SIG-M5 treated with dmso at 0.1 percent for 504 hours (cell line): ENCODE measurements at regions not wholly inside any gene's neighbourhood (a gene's known extent, or its start where the extent isn't known, plus 50 kb on each side); places are given as distances from the start of the nearest gene placed in this dataset.
"Not testable (repeated sequence)": the region's sequence is repeated elsewhere in the genome, so short reads cannot be mapped to it uniquely, and the experiment has no call there.

Experiments
- DNase-seq: peaks from one replicate; lab custom pipeline; 2025; ENCODE audit not compliant: unreplicated experiment; lab: John Stamatoyannopoulos, UW

DNA sequence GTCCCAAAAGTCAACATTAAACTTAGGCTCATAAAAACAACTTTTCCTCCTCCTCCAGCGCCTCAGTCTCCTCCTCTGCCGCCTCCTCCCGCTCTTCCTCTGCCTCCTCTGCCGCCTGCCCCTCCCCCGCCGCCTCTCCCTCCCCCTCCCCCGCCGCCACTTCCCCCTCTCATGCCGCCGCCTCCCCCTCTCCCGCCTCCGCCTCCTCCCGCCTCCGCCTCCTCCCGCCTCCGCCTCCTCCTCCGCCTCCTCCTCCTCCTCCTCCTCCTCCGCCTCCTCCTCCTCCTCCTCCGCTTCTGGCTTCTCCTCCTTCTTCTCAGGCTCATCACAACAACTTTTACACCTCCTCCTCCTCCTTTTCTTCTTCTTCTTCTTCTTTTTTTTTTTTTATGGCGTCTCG lies 599.9 kb downstream of the TMEM182 start:
- no peak for DNase-seq

DNA sequence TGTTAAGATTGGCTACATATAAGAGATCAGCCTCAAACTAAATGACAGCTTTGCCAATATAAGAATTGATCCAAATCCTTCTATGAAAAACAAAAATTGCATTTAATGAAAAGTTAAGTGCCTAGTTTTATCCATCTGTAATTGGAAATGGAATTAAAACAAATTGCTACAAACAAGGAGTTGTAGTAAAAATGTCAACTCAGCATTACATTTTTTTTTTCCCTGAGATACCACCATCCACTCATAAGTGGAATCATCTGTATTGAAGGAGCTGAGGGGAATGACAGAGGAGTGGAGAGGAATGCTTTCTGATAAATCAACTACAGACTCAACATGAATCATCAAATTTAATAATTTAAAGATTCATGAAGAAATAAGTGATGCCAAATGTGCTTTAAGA lies 601.8 kb downstream of the TMEM182 start:
- no peak for DNase-seq

DNA sequence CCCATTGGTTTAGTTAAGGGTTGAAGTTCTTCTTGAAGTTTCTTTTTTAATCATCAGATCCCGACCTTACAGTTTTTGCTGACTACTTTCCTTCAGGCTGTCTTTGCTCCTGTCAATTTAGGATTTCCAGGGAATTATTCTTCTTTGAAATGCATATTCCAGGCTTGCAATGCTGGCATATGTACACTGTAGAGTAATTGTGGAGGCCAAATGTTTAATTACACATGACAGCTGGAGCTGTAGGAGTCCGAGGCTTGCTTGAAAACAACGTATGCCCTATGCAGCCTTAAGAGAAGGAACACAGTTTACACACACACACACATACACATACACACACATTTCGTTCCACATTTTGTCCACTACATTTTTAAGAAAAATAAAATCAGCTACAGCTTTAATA lies 602.3 kb downstream of the TMEM182 start:
- DNase-seq: no peak

DNA sequence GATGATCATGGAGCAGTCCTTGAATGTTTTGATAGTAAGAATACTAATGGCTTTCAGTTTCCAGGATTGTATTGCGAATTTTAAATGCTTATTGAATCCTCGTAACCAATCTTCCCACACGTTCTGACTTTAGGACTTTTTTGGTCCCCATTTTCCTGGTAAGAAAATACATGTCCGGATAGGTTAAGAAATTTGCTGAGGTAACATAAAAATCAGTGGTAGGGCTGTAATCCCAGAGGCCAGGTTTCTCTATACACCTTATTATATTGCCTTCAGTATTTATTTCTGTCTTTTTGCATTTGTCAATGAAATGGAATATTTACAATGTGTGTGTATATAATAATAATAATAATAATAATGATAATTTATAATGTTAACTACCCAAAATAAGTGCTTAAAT lies 603.2 kb downstream of the TMEM182 start:
- no peak for DNase-seq

DNA sequence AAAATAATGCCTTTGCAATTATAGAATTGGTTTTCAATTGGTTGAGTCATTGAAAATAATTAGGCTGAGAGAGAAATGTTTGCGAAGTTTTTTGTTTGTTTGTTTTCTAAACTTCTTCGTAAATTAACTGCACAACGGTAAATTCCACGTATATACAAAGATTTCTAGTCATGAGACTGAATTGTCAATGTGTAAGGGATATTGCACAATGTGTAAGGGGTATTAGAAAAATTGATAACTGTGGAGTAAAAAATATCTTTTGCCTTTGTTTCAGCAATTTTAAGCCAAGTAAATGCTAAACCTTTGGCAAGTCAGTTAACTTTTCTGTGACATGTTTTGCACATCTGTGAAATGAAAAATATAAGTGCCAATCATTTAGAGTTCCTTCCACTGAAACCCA lies 606.0 kb downstream of the TMEM182 start:
- DNase-seq: no peak

DNA sequence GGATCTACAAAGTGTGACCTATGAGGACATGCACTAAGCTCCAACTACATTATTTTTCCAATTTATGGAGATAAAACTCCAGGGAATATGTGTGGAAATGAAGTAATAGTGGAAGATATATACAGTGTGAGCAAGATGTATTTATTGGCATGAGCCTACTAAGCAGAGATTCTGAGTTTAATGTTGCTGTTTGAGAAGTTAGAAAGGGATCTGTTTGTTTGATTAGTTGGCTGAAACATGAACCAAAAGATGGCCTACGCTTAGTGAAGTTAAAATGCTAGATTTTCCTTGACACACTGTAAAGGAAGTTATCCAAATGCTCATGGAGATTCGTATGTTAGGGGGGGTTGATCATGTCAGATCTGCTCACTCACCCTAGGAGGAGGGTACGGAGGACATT lies 621.7 kb downstream of the TMEM182 start:
- no peak for DNase-seq

DNA sequence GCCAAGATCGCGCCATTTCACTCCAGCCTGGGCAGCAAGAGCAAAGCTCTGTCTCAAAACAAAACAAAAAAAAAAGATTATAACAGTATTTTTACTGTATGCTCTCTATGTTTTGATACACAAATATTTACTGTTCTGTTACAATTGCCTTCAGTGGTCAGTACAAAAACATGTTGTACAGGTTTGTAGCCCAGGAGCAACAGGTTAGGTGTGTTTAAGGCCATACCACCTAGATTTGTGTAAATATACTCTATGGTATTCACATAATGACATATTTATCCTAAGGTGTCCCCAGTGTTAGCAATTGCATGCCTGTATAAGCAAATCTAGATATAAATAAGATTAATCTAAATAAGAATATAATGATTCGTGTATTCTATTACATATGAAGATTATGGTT lies 625.0 kb downstream of the TMEM182 start:
- no peak for DNase-seq

DNA sequence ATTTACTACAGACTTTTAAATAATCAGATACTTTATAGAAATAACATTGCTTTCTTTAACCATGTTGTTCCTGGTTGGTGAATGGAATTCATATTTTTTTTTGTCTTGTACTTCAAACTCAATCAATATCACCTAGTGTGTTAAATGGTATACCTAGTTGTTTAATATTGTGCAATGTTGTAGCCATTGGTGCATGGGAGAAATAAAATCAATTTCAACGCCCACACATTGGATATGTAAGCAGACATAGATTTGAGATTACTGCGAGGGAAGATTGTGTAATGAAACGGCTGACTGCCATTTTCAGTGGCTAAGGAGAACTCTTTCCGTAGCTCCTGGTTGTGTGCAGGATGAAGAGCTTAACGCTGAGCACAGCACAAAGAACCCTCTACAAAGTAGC lies 626.1 kb downstream of the TMEM182 start:
- no peak for DNase-seq

DNA sequence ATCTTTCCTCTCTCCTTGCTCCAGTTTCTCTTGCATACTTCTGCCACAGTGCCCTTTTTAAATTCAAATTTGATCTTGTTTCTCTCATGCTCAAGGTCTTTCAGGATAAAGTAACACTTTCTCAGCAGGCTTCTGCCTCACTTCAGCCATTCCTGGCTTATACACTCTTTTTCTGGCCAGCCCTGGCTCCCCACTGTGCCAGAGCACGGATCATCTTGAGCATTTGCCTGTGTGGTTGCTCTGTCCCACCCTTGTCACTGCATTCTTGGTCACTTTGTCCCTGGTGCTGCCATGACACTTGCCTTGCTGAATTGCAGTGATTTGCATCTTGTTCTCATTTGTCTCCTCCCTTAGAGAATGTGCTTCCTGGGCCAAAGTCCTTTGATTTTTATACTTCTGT lies 634.3 kb downstream of the TMEM182 start:
- DNase-seq: no peak

DNA sequence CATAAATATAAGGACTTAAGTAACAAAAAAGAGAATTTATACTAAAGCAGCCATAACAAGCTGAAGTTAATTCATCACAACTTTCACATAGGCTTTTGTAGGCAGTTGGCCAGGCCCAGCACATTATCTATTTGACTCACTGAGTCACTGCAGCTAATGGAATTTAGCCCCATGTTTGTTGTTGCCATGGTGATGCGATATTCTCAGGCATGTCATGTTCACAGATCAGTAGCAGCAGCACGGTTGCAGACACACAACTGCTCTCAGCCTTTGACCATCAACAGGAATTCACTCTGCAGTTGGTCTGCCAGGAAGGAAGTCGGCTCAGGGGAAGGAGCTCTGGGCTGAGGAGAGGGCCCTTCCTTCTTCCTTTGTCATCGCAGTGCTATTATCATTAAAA lies 639.8 kb downstream of the TMEM182 start:
- DNase-seq: no peak

DNA sequence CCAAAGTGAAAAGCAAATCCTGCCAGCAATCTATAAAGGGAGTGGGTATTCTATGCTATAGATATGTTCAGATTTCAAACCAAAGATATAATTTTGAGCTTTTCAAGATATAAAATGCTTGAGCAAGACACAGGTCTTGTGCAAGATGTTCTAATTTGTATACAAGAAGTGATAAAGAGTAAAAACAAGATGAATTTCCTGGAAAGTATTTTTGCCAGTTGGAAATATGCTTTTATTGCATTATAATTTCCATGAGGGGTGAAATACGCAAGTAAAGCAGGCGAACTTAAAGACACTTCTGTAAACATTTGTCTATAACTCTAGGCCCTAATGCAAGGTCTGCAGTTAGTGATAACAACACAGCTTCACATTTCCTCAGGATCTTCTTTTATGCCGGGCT lies 640.5 kb downstream of the TMEM182 start:
- no peak for DNase-seq

DNA sequence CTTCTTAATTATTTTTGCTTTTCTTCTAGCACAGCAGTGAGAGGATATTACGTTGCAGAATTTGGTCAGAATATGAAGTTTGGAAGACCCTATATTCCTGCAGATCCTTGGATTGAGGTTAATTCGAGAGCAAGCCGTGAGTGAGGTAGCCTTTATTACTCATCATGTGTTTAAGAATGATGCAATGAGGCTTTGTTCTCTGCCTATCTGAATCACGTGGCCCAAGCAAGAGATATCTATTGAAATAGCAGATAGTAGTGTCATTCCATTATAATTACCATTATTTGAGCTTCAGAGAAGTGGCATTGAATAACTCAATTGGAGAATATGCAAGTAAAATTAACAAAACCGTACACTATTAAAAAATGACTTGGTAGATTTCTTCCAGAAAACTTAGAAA lies 641.1 kb downstream of the TMEM182 start:
- DNase-seq: no peak

DNA sequence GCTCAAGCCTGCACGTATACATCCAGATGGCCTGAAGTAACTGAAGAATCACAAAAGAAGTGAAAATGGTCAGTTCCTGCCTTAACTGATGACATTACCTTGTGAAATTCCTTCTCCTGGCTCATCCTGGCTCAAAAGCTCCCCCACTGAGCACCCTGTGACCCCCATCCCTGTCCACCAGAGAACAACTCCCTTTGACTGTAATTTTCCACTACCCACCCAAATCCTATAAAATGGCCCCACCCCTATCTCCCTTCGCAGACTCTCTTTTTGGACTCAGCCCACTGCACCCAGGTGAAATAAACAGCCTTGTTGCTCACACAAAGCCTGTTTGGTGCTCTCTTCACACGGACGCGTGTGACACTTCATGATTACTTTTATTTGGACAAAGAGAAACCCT lies 641.6 kb downstream of the TMEM182 start:
- not testable (repeated sequence) for DNase-seq

DNA sequence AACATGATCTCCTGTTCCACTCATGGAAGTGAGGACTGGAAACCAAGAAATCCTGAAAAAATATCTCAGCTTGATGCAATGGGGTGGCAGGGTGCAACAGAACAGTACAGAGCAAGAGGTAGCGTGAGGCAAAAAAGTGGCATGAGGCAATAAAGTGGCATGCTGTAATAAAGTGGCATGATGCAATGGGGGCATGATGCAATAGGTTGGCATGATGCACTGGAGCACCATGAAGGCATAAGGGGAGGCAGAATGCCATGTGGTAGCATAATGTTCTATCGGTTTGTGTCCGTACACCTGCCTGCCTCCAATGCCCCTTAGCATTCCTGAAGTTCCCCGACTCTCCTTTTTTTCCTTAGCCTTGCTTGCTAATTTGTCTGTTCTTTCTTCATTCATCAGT lies 648.4 kb downstream of the TMEM182 start:
- DNase-seq: no peak

DNA sequence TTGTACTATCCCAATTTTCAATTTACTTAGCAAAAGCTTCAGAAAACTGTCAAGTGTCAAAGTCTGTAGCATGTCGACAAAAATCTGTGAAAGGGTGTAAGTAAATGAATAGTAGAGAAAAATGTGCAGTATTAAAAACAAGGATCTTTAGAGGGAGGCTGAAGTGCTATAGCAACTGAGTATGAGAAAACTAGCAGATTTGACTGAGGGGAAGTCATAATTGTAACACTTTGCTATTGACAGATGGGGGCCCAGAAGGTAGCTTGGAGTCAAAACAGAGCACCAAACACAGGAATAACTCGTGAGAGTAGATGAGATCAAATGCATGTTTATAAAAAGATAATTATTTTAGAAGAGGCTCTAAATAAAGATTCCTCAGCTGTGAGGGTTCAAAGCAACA lies 657.7 kb downstream of the TMEM182 start:
- no peak for DNase-seq

DNA sequence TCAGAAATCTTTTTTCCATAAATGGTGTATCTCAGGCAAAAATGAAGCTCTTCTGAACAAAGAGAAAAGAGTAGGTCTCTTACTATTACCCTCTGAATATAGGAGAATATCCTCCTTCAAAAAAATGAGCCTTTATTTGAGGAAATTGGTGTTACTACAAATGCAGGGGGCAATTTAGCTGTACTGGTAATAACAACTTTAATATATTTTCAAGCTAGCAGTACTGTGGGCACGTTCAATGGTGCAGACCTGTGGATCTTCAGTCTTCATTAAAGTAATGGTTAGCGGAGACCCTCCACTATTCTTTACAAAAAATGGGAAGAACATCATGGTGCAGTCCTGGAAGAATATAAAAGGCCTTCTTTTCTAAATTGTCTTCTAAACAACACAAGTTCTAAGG lies 661.3 kb downstream of the TMEM182 start:
- no peak for DNase-seq

DNA sequence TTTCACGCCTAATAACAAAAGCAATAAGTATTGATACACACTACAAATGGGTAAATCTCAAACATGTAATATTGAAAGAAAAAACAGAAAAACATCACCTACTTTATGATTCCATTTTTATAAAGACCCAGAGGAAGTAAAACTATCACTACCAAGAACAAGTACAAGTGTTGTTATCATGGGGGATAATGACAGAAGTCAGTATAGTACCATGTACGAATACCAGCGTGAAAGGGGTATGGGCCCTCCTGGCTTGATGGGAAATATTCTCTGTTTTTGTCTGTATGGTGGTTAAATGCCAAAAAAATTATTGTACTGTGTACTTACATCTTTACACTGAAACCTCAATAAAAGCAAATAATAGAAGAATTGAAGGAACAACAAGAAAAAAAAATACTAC lies 665.7 kb downstream of the TMEM182 start:
- DNase-seq: no peak

DNA sequence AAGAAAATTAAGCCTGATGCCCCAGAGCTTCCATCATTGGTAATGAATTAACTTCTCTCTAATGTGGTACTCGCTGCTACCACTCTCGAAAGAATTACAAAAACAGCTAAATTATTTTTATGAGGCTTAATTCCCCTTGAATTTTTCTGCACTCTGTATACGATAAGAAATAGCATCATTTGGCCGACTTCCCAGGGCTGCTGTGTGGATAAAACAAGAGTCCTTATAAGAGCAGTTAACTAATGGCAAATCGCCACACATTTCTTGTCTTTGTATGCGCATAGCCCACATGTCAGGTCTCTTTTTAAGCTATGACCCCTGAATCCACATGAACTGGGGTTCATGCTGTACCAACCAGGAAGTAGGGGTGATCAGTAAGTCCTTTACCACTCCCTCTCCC lies 668.4 kb downstream of the TMEM182 start:
- DNase-seq: no peak

DNA sequence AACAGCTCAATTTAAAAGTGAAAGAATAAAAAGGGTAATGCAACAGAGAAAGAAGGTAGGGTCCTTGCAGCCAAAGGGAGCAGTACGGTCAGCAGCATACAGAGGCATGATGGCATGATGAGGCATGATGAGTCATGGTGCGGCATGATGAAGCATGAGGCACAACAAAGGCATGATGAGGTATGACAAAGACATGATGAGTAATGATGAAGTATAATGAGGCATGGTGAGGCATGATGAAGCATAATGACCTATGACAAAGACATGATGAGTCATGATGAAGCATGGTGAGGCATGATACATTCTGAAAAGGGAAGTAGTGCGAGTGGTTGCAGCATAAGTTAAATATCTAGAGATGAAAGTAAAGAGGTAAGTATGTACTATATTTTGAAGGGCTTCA lies 673.2 kb downstream of the TMEM182 start:
- no peak for DNase-seq

DNA sequence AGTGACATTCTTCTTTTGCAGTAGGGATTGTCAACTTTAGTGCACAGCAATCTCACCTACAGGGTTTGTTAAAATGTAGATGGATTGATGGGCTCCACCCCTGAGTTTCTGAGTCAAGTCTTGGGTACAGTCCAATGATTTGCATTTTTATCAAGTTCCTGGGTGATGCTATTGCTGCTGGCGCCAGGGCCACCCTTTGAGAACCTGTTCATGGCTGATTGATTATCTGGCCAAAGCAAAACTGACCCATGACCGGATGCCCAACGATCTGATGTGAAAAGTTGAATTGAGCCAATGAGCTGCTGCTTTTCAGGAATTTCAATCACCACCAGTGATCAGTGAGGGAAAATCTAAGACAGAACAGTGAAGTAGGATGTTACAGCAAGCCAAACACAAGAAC lies 675.3 kb downstream of the TMEM182 start:
- DNase-seq: no peak

DNA sequence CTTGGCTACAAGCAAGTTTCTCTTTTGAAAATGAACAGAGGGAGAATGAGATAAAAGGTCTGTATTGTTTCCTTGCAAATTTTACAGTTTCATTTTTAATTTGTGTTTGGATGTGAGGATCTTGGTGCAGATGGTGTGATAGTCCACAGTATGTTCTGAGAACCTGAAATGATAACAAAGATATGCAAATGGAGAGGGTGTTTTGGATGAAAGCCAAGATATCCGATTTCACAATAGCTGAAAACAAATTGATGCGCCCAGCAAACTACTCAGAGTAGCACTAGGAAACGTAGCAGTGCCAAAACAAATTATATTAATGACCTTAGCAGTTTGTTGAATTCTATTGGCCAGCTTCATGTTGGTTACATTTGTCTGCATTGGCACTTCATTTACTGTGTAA lies 683.5 kb downstream of the TMEM182 start:
- no peak for DNase-seq

DNA sequence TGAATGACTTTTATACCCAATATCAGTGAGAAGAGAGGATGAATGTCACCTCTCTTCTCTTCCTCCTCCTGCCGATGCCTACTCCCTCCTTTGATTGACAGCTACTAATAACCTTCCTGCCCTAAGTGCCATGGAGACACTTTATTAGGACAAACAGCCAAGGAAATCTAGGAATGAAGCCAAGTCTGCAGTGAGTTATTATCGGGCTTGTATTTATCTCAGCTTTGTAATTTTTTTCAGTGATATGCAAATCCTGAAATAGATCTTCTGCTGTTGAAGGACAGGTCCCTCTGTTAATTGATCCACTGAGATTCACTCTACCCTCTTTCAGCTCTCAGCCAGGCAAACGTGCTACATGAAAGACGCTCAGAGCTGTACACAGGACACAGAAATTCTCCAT lies 686.7 kb downstream of the TMEM182 start:
- no peak for DNase-seq

DNA sequence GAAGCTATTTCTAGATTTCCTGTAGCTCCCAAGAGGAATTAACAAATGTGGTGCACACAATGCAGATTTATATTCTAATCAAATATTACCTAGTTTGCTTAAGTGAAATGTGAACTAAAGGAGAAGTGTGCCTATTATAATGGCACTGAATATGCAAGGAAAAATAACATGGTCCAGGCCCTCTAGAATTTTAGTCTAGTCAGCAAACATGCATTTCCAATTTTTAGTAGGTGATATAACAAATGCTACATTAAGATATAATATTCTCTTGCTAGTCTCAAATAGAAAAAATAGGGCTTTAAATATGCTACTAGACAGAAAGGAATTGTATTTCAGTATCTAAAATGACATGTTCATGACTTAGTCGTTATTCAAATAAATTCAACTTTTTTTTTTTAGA lies 689.5 kb downstream of the TMEM182 start:
- DNase-seq: no peak

DNA sequence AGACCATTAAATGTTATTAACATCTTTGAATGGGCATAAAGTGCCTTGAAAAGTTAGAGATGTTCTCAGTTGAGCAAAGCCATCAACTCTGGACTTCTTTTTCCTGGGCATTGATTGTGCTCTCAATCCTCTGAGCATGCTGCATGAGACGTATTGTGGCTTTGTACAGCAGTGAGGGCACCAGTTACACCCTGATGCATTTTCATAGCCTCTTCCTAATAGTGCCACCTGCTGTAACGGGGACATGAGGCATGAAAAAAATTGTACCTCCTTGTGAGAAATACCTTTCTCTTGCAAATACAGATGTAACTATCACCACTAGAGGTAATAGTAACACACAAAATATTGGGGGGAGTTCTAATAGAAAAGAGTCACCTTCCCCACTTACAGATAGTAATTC lies 697.5 kb downstream of the TMEM182 start:
- DNase-seq: peak; percentile 1
